Rectal smooth muscle tissue (tissue), 1 donor: ENCODE measurements at regions not wholly inside any gene's neighbourhood (a gene's known extent, or its start where the extent isn't known, plus 50 kb on each side); places are given as distances from the start of the nearest gene placed in this dataset.

Source experiments
- H3K27ac ChIP-seq: one replicate; pipeline ENCODE4 v1.7.0; 2013; ENCODE audit warnings: low read depth, low read length, inconsistent platforms
- H3K27me3 ChIP-seq: one replicate; pipeline ENCODE4 v1.7.0; 2013; ENCODE audit warnings: low read length; ENCODE audit not compliant: control insufficient read depth, insufficient read depth
- H3K36me3 ChIP-seq: one replicate; pipeline ENCODE4 v1.7.0; 2013; ENCODE audit warnings: low read length; ENCODE audit not compliant: control insufficient read depth, insufficient read depth
- H3K4me1 ChIP-seq: one replicate; pipeline ENCODE4 v1.7.0; 2013; ENCODE audit warnings: low read length; ENCODE audit not compliant: control insufficient read depth, insufficient read depth
- H3K4me3 ChIP-seq: one replicate; pipeline ENCODE4 v1.7.0; 2013; ENCODE audit warnings: low read length
- H3K9ac ChIP-seq: one replicate; pipeline ENCODE4 v1.7.0; 2013; ENCODE audit warnings: low read length

- no peaks in the 10 kb centered on the region for H3K4me1 ChIP-seq
Measured at GRCh38 chr7:81349044-81349443, 420.8 kb downstream of the HGF start.

GRCh38 chr7:81339946-81340345 lies 421.1 kb upstream of the SEMA3C start:
- H3K27me3 ChIP-seq, result no peaks in the 10 kb centered on the region
- no peak overlapping the region for H3K9ac ChIP-seq
- H3K36me3 ChIP-seq, result no peaks in the 10 kb centered on the region
- H3K4me3 ChIP-seq, result no peak overlapping the region
- H3K27ac ChIP-seq, result no peak overlapping the region
- H3K4me1 ChIP-seq, result no peaks in the 10 kb centered on the region

More at GRCh38 chr7:81349044-81349443, 420.8 kb downstream of the HGF start:
- Histone ChIP-seq H3K36me3 (no peaks in the 10 kb centered on the region), H3K9ac (no peak overlapping the region), H3K27ac (no peak overlapping the region), H3K27me3 (no peaks in the 10 kb centered on the region), H3K4me3 (no peak overlapping the region)

- Histone ChIP-seq H3K9ac (no peak overlapping the region), H3K27ac (no peak overlapping the region), H3K27me3 (no peaks in the 10 kb centered on the region)
Measured at GRCh38 chr7:81333536-81333935, 414.7 kb upstream of the SEMA3C start.

DNA sequence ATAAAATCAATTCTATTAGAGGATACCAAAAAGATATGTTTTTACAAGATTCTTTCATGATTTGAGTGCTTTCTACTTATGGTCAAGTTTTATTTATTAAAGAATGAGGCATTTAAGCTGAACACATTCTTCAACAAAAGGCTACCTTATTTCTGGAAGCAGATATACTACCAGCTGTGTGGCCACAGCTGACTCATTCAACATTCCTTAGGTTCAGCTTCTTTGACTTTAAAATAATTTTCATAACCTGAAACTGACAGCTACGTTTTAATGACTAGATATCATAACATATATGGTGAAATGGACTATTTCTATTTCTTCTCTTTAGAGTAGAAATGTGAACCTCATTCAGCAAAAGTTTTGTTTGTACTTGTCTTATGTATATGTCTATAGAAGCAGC lies 414.2 kb upstream of the SEMA3C start:
- H3K4me1 ChIP-seq, result no peaks in the 10 kb centered on the region
- no peaks in the 10 kb centered on the region for H3K27me3 ChIP-seq

More at GRCh38 chr7:81333536-81333935, 414.7 kb upstream of the SEMA3C start:
- no peaks in the 10 kb centered on the region for H3K36me3 ChIP-seq
- no peaks in the 10 kb centered on the region for H3K4me1 ChIP-seq
- no peak overlapping the region for H3K4me3 ChIP-seq

GRCh38 chr7:81331061-81332018 lies 412.5 kb upstream of the SEMA3C start:
- H3K27me3 ChIP-seq, result no peaks in the 10 kb centered on the region
- no peak overlapping the region for H3K9ac ChIP-seq
- no peak overlapping the region for H3K27ac ChIP-seq
- H3K4me1 ChIP-seq, result no peaks in the 10 kb centered on the region
- H3K36me3 ChIP-seq, result no peaks in the 10 kb centered on the region
- H3K4me3 ChIP-seq, result no peak overlapping the region

More for the DNA sequence above, 414.2 kb upstream of the SEMA3C start:
- Histone ChIP-seq H3K27ac (no peak overlapping the region), H3K36me3 (no peaks in the 10 kb centered on the region), H3K9ac (no peak overlapping the region), H3K4me3 (no peak overlapping the region)

DNA sequence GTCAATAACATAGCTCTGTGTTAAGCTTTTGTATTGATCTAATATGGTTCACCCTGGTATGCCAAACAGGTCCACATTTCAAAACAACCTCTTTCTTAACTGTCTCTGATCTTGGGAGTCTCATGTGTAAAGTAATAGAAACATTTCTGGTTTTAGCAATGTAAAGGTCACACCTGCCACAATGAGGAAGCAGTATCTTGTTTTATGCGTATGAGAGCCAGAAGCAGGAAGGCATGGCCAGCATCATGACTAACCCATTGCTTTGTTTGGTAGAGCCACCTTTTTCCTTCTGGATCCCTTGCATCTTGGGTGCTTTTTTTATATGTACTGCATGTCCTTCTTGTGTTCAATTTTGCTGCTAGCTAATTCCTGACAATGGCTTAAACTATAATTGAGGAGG lies 411.3 kb upstream of the SEMA3C start:
- H3K27ac ChIP-seq, result no peak overlapping the region

DNA sequence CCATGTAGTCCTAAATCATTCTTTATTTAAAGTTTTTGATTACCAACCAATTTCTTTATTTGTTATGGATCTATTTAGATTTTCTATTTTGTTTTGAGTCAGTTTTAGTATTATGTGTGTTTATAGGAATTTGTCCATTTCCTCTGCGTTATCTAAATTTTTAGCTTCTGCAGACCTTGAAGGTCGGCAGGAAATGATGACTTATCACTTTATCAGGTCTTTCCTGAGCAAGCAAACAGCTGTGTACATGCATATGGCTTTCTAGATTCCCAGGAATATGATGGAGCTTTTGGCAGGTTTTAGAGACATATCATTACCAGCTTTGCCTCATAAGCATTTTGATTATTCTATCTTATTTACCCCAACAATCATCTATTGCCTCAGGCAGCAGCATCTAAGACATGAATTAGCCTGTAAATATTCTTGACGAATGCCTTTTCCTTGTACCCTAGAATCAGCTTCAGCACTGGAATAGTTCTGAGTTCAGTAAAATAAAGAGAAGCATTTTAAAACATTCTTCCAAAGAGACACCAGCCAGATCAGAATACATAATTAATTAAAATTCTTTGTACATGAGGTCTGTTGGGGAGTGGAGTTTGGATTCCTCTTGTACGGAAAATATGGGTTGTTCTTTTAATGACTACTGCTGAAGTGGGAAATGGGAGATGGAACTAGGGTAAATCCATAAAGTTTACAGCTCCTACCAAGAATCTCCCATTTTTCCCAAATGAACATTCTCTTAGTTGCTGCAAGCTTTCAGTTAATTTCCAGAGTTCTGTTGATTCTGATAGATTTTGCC lies 408.8 kb upstream of the SEMA3C start:
- Histone ChIP-seq H3K4me3 (no peak overlapping the region), H3K9ac (no peak overlapping the region), H3K27ac (no peak overlapping the region), H3K27me3 (no peaks in the 10 kb centered on the region), H3K36me3 (no peaks in the 10 kb centered on the region), H3K4me1 (no peaks in the 10 kb centered on the region)

More for the DNA sequence above, 411.3 kb upstream of the SEMA3C start:
- Histone ChIP-seq H3K36me3 (no peaks in the 10 kb centered on the region), H3K9ac (no peak overlapping the region), H3K27me3 (no peaks in the 10 kb centered on the region), H3K4me1 (no peaks in the 10 kb centered on the region), H3K4me3 (no peak overlapping the region)

DNA sequence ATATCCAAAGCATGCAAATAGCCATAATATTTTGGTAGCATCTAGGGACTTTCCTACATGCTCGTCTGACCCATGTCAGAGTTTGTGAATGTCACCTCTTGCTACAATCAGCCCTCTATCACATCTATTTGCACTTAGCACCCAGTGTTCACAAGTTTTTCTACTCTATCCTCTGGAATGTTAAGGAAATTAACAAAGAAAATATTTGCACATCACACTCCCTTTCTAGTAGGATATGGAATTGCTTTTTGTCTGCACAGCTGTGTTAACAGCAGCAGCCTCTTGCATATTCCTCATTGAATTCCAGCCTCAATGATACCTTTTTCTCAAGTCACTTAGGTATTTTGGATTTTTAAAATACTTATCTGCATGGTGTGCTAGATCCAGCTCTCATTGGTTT lies 403.1 kb upstream of the SEMA3C start:
- Histone ChIP-seq H3K27ac (no peak overlapping the region), H3K4me1 (no peaks in the 10 kb centered on the region), H3K9ac (no peak overlapping the region), H3K4me3 (no peak overlapping the region), H3K36me3 (no peaks in the 10 kb centered on the region), H3K27me3 (no peaks in the 10 kb centered on the region)

DNA sequence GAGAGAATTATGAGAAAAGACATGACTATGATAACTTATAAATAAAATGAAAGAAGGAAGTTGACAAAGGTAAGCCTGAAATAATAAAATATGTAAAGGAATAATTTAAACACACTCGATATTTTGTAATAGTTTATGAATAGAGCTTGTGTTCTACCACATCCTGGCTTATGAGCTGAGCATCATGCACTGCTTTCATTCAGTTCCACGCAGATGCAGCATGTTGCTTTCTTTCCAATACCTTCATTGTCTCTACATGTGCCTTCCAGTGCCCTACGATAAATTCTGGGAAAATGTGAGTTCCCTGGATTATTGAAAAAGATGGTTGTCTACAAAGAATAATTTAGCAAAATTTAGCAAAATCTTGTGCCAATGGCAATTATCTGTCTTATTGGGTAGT lies 398.9 kb upstream of the SEMA3C start:
- Histone ChIP-seq H3K27ac (no peak overlapping the region), H3K4me1 (no peaks in the 10 kb centered on the region), H3K27me3 (no peaks in the 10 kb centered on the region), H3K9ac (no peak overlapping the region), H3K36me3 (no peaks in the 10 kb centered on the region), H3K4me3 (no peak overlapping the region)

GRCh38 chr7:81308643-81309322 lies 389.9 kb upstream of the SEMA3C start:
- H3K27ac ChIP-seq, result no peak overlapping the region
- no peaks in the 10 kb centered on the region for H3K4me1 ChIP-seq
- H3K36me3 ChIP-seq, result no peaks in the 10 kb centered on the region
- H3K9ac ChIP-seq, result no peak overlapping the region
- H3K4me3 ChIP-seq, result no peak overlapping the region
- no peaks in the 10 kb centered on the region for H3K27me3 ChIP-seq

DNA sequence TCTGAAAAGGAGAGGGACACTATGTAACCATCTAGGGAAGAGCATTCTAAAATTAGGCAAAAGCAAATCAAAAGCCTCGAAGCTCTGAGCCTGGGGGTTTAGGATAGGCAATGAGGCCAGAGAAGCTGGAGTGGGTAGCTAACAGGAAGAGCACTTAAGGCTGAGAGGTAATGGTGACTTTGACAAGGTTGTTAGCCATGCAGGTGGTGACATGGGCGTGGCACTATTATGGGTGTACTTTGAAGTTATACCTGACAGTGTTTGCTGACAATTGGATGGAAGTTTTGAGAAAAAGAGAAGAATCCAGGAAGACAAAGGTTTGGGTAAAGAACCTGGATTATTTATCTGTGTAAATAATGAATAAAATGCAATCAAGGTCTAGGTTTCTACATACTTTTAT lies 383.0 kb upstream of the SEMA3C start:
- H3K9ac ChIP-seq, result no peak overlapping the region
- no peak overlapping the region for H3K27ac ChIP-seq
- H3K27me3 ChIP-seq, result no peaks in the 10 kb centered on the region
- peaks cover 10% of the 10 kb centered on the region for H3K4me1 ChIP-seq
- no peak overlapping the region for H3K4me3 ChIP-seq
- no peaks in the 10 kb centered on the region for H3K36me3 ChIP-seq

DNA sequence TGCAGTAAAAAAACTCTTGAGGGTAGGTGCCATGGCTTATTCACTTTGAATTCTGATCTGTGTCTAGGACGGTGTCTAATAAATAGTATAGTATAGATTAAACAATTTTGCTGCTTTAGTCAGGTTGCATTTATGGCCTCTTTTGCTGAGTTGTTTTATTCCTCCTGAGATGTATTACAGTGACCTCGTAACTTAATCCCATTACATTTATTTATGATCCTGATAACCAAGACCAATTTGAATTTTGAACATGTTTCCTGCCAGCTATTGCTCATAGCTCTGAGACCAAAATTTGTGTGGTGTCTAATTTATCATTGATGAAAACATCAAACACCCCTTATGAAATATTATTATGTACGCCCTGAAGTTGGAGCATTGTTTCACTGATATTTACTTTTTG lies 381.9 kb upstream of the SEMA3C start:
- Histone ChIP-seq H3K27ac (no peak overlapping the region), H3K4me3 (no peak overlapping the region), H3K9ac (no peak overlapping the region), H3K4me1 (peaks cover 10% of the 10 kb centered on the region), H3K36me3 (no peaks in the 10 kb centered on the region), H3K27me3 (no peaks in the 10 kb centered on the region)
